Fibroblast of skin of left quadriceps (primary cell): ENCODE measurements at regions not wholly inside any gene's neighbourhood (a gene's known extent, or its start where the extent isn't known, plus 50 kb on each side); places are given as distances from the start of the nearest gene placed in this dataset.
A peak's percentile ranks its signal among the peaks of the same experiment; 100 is the strongest.

ENCODE experiments used
- DNase-seq, 2 experiments: peaks; one replicate each; pipeline ENCODE4 v3.0.0-alpha.2; 2013; ENCODE audit warnings: low read depth in 2 of 2

GRCh38 chr20:21033817-21034216, 72.3 kb downstream of the LINC00237 start:
- DNase-seq: no peak

- no peak for DNase-seq
These were observed 74.5 kb downstream of the LINC00237 start for GRCh38 chr20:21031666-21032065.

GRCh38 chr20:21029341-21029740, 76.8 kb downstream of the LINC00237 start:
- no peak for DNase-seq

- no peak for DNase-seq
These were observed 77.2 kb downstream of the LINC00237 start for GRCh38 chr20:21028921-21029320.

GRCh38 chr20:21028436-21028835, 77.7 kb downstream of the LINC00237 start:
- no peak for DNase-seq

GRCh38 chr20:21027569-21027968, 78.6 kb downstream of the LINC00237 start:
- no peak for DNase-seq

GRCh38 chr20:21026951-21027350, 79.2 kb downstream of the LINC00237 start:
- DNase-seq: no peak

- no peak for DNase-seq
These were observed 81.7 kb downstream of the LINC00237 start for GRCh38 chr20:21024420-21024819.

GRCh38 chr20:21022925-21023324, 83.2 kb downstream of the LINC00237 start:
- no peak for DNase-seq

GRCh38 chr20:21021472-21021790, 84.7 kb downstream of the LINC00237 start:
- no peak for DNase-seq

GRCh38 chr20:21020659-21021471, 85.3 kb downstream of the LINC00237 start:
- peak in 1 of 2 experiments; percentile 1 for DNase-seq

GRCh38 chr20:21019814-21020658, 86.1 kb downstream of the LINC00237 start:
- DNase-seq: no peak

GRCh38 chr20:21019468-21019813, 86.7 kb downstream of the LINC00237 start:
- DNase-seq: no peak

- DNase-seq: no peak
These were observed 87.6 kb downstream of the LINC00237 start for GRCh38 chr20:21018576-21018975.

- no peak for DNase-seq
These were observed 88.6 kb downstream of the LINC00237 start for GRCh38 chr20:21017528-21018085.

GRCh38 chr20:21016751-21017150, 89.4 kb downstream of the LINC00237 start:
- DNase-seq: no peak

- no peak for DNase-seq
These were observed 91.6 kb downstream of the LINC00237 start for GRCh38 chr20:21014528-21014927.

- no peak for DNase-seq
These were observed 97.2 kb downstream of the LINC00237 start for GRCh38 chr20:21008951-21009350.

- DNase-seq: no peak
These were observed 99.5 kb downstream of the LINC00237 start for GRCh38 chr20:21006611-21007010.

- DNase-seq: no peak
These were observed 101.6 kb downstream of the LINC00237 start for GRCh38 chr20:21004386-21005076.

- DNase-seq: no peak
These were observed 102.3 kb downstream of the LINC00237 start for GRCh38 chr20:21003902-21004301.

GRCh38 chr20:21002486-21002885, 103.7 kb downstream of the LINC00237 start:
- no peak for DNase-seq
